HL-60 (cell line): ENCODE measurements at regions not wholly inside any gene's neighbourhood (a gene's known extent, or its start where the extent isn't known, plus 50 kb on each side); places are given as distances from the start of the nearest gene placed in this dataset.

Experiments
- GABPA ChIP-seq: IDR thresholded peaks from 2 replicates; pipeline ENCODE4 v1.6.1; 2012; ENCODE audit warnings: low read depth
- POLR2AphosphoS5 ChIP-seq: IDR thresholded peaks from 2 replicates; pipeline ENCODE4 v1.6.1; 2012; ENCODE audit warnings: low read depth
- SPI1 ChIP-seq: IDR thresholded peaks from 2 replicates; pipeline ENCODE4 v1.6.1; 2012; ENCODE audit warnings: low read depth, mild to moderate bottlenecking, borderline replicate concordance
- TF ChIP-seq, protein P1 (sequence below): IDR thresholded peaks from one replicate; pipeline ENCODE4 v1.5.1; 2011; ENCODE audit warnings: low read length, control low read depth, inconsistent platforms; ENCODE audit not compliant: insufficient read depth

DNA sequence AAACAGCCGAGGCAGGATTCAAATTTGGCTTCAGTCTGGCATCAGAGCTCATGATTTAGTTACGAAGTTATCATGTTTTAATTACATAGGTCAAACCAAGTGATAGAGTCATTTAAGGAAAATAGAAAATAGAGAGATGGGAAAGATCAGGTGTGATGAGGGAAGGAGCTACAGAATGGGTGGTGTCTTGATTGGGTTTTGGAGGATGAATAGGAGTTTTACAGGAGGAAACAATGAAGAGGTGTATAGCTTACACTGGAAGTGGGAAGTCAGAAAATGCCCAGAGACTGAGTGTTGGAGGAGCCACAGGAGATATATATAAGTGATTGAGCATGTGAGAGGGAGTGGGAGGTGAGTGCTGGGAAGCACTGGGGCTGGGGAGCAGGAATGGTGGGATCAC is 264.2 kb upstream of the TNP1 start:
- TF ChIP-seq GABPA = no peak
- TF ChIP-seq, protein P1, sequence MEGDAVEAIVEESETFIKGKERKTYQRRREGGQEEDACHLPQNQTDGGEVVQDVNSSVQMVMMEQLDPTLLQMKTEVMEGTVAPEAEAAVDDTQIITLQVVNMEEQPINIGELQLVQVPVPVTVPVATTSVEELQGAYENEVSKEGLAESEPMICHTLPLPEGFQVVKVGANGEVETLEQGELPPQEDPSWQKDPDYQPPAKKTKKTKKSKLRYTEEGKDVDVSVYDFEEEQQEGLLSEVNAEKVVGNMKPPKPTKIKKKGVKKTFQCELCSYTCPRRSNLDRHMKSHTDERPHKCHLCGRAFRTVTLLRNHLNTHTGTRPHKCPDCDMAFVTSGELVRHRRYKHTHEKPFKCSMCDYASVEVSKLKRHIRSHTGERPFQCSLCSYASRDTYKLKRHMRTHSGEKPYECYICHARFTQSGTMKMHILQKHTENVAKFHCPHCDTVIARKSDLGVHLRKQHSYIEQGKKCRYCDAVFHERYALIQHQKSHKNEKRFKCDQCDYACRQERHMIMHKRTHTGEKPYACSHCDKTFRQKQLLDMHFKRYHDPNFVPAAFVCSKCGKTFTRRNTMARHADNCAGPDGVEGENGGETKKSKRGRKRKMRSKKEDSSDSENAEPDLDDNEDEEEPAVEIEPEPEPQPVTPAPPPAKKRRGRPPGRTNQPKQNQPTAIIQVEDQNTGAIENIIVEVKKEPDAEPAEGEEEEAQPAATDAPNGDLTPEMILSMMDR = no peak
- no peak for TF ChIP-seq POLR2AphosphoS5
- TF ChIP-seq SPI1 = no peak
